Embryonic facial prominence (tissue), 1 donor: ENCODE measurements at regions not wholly inside any gene's neighbourhood (a gene's known extent, or its start where the extent isn't known, plus 50 kb on each side); places are given as distances from the start of the nearest gene placed in this dataset.
"Not testable (repeated sequence)": the region's sequence is repeated elsewhere in the genome, so short reads cannot be mapped to it uniquely, and the experiment has no call there.

Experiments used
- DNase-seq: peaks from one replicate; pipeline ENCODE4 v3.0.0-alpha.2; 2016; ENCODE audit errors: extremely low spot score

GRCh38 chr10:80946957-80947726, 409.4 kb downstream of the SH2D4B start:
- DNase-seq = no peak

GRCh38 chr10:80949785-80950184, 412.1 kb downstream of the SH2D4B start:
- DNase-seq = no peak

DNA sequence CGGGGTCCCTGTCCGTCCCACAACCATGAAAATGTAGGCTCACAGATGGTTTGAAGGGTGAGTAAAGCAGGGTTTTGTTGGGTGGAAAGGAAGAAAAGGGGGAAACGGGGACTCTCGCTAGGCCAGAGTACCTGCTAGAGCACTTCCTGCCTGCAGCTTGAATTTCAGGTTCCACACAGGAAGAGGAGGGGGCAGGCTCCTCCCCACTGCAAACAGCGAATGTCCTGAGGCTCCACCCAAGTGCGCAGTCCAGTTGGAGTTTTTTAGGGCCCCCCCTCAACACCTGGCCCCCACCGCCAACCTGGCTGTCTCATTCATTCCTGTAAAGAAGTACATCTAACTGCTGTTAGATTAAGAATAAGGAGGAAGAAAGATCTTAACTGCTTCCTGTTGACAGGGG, 414.7 kb downstream of the SH2D4B start:
- DNase-seq = no peak

GRCh38 chr10:80957161-80957560, 419.5 kb downstream of the SH2D4B start:
- no peak for DNase-seq

GRCh38 chr10:80964179-80964578, 426.5 kb downstream of the SH2D4B start:
- DNase-seq = no peak

DNA sequence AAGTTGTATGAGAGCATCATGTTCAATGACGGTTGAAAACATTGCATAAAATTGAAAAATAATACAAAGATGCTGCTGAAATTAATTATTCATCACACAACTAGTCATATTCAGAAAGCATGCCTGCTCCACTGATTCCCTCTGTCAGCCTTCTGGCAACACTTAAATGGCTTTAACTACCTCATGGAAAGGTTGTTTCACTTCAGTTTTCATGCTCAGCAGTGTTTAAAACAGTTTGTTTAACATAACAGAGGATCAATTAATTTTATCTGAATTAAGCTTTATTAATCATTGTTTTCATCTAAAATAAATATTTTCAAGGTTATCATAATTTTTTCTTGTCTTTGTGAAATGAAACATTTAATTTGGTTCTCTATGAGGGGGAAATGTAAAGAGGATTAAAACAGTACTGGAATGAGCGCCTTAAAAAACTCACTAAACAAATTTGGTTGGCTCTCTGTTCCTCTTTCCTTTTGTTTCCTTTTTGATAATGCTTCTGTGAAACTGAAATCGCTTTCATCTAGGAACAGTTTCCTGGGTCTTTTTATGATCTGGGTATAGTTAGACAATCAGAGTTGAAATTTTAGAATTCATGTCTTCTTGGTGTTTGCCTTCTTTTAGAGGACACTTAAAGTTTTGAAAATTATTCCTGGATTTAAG, 427.4 kb downstream of the SH2D4B start:
- DNase-seq = no peak

DNA sequence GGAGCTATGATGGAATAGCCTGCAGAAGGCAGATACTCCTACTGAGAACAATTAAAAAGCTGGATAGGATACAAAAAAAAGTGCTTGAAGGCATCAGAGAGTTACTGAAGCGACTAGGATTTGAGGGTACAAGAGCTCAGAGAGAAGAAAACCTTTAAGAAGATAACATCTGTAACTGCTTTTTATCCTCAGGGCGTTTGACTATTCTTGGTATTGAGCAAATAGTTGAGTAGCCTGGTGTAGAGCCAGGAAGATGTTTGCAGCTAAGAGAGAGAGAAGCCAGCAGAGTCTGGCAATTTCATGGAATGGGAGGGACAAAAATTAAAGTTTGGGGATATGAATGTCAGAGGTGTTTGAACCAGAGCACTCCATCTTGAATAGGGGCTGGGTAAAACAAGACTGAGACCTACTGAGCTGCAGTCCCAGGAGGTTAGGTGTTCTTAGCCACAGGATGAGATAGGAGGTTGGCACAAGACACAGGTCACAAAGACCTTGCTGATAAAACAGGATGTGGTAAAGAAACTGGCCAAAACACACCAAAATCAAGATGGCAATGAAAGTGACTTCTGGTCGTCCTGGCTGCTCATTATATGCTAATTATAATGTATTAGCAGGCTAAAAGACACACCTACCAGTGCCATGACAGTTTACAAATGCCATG, 428.8 kb downstream of the SH2D4B start:
- DNase-seq = no peak

DNA sequence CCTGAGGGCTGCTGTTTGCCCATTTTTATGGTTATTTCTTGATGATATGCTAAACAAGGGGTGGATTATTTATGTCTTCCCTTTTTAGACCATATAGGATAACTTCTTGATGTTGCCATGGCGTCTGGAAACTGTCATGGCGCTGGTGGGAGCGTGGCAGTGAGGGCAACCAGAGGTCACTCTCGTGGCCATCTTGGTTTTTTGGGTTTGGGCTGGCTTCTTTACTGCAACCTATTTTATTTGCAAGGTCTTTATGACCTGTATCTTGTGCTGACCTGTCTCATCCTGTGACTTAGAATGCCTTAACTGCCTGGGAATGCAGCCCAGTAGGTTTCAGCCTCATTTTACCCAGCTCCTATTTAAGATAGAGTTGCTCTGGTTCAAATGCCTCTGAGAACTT, 429.7 kb downstream of the SH2D4B start:
- not testable (repeated sequence) for DNase-seq

- DNase-seq = no peak
Measured at GRCh38 chr10:80968903-80969302, 431.2 kb downstream of the SH2D4B start.

GRCh38 chr10:80971461-80971860, 433.8 kb downstream of the SH2D4B start:
- no peak for DNase-seq

DNA sequence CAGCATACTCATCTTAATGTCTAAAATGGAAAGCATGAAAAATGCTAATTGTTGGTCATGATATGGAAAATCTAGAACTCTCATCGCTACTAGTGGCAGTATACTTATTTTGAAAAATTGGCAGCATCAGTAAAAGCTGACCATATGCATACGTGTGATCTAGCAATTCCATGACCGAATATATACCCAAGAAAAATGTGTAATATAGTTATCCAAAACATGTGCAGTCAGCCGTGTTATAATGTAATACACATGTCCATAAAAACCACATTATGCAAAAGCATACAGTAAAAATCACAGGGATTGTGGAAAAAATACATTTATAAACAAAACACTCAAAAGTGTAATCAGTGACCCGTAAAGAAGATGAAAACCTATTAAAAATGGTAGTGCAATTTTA, 439.0 kb downstream of the SH2D4B start:
- no peak for DNase-seq

DNA sequence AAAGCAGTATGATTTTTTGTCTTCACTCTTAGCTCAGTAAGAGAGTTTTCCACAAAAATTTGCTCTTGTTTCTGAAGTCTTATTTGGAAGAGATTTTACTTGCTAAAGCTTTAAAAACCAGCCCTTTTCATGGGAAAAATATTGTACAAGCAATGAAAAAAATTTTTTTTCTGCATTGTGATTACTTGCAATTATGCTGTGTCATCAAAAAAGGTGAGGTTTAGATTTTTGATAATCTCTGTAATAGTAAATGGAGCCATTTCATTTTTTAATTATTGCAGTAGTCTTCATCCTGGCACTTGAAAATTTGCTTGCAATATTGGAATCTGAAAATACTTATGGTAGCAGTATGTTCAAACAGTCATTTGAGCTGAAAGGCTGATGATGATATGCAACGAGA, 447.4 kb downstream of the SH2D4B start:
- DNase-seq = no peak

GRCh38 chr10:80986596-80986995, 448.9 kb downstream of the SH2D4B start:
- no peak for DNase-seq

DNA sequence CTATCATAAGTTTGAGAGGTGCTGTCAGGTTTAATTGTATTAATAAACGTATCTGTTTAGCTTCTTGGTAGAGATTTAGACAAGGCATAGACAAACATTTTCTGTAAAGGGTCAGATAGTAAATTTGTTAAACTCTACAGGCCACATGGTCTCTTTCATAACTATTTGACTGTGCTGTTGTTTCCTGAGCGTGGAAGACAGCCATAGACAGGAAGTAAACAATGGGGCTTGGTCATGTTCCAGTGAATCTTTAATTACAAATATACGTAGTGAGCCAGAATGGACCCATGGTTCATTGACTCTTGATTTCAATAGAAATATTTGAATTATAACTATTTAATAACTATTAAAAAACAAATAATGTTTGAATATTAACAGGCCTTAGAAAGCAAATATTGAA, 451.1 kb downstream of the SH2D4B start:
- no peak for DNase-seq

DNA sequence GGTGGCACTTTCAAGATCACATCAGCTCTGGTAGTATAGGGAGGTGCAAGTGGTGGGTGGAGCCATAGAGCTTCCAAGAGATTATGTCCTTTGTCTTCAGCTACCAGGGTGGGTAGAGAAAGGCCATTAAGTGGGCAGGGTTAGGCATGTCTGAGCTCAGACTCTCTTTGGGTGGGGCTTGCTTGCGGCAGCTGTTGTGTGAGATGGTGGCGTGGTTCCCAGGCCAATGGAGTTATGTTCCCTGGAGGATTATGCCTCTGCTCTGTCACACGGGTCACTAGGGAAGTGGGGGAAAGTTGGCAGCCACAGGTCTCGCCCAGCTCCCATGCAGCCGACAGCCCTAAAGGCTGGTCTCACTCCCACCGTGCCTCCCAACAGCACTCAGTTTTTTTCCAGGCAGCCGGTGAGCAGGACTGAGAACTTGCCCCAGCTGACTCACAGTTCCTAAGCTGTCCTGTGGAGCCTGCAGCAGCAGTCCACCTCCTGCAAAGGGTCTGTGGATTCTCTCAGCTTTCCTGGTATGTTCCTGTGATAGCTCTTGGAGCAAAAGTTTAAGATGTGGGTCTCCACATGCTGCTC, 459.0 kb downstream of the SH2D4B start:
- DNase-seq = no peak

DNA sequence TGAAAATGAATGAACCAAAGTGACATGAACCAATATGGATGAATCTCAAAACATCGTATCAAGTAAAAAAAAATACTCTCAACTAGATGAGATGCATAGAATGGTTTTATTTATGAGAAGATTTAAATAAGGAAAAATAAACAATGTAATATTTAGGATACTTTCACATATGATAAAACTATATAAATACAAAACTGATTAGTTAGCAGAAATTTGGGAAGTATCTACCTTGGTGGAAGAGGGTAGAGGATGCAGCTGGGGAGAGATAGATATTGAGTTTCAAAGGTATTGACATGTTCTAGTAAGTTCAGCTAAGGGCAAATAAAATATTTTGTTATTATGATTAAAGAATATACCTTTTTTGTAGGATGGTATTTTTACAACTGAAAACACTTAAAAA, 463.1 kb downstream of the SH2D4B start:
- no peak for DNase-seq

DNA sequence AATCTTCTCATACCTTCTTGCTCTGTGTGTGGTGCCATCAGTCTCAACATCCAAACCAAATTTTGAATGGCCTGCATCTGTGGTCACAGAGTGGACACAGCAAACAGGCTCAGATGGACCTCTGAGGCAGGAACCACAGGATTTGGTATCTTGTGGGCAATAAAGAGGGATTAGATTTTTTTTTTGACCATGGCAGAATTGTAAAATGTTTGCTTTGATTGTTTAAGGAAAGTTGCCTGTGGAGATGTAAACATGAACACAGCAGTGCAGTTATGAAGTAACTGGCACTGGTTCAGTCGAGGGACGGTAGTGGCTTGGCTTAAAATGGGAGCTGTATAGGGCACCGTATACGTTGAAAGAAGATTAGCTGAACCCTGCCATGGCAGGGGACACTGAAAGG, 464.7 kb downstream of the SH2D4B start:
- DNase-seq = no peak

GRCh38 chr10:81007872-81008271, 470.2 kb downstream of the SH2D4B start:
- no peak for DNase-seq

DNA sequence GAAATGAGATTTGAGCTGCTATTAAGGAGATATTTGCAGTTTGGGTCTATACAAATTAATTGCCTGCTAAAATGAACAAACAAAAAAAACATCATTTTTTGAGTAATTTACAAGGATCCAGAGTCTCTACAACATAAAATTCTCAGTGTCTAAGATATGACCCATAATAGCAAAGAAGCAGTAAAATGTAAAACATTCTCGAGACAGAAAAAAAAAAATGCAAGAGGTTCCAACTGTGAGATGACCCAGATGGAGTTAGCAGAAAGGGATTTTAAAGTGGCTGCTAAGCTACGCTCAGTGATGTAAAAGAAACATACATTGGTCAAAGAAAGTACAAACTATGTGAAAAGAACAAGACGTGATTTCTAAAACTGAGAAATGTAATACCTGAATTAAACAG, 471.0 kb downstream of the SH2D4B start:
- no peak for DNase-seq

GRCh38 chr10:81009296-81009695, 471.6 kb downstream of the SH2D4B start:
- DNase-seq = no peak

DNA sequence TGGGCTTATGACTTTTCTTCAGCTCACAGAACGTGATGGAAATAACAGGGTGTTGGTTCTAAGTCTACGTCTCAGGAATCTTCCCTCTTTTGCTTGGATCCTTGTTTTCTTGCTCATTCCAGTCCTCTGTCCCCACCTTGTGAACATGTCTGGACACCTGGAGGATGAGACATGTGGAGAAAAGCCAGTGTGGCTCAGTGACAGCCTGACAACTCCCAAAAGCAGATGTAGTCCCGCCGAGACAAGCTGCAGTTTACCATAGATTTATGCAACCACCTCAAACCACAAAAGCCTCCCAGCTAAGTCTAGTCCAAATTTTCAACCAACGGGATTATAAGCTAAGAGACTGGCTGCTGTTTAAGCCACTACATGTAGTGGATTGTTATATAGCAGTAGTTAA, 476.1 kb downstream of the SH2D4B start:
- no peak for DNase-seq

DNA sequence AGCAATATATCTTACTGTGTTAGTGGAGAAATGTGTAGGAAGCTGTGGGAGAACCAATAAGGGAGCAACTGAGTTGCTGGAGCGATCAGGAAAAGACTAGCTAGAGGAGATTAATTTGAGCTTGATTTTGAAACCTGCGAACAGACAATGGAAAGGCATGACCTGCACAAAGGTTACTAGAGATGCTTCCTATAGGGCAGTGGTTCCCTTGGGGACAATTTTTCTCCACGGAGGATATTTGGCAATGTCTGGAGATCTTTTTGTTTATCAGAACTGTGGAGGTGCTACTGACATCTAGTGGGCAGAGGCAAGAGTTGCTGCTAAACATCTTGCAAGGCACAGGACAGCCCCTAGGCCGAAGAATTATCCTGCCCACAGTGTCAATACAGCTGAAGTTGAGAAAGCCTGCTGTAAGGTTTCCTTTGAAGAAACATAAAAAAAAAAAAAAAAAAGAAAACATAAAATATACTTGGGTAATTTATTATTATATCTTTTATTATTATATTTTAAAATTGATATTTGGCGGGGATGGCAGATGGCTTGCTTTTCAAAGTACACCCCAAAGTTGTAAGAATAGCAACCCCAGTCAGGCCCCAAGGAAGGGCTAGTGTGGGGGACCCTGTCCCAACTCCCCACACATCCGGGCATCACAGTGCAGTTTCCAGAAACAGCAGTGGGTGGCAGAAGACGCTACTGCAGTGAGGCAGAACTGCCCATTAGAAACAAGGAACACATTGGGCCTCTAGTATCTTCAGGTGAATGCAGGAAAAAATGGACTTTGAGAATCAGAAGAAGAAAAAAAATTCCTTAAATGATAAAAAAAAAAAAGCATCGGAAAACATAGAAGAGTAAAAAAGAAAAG, 481.6 kb downstream of the SH2D4B start:
- DNase-seq = no peak
